SK-N-MC (cell line): ENCODE measurements at regions not wholly inside any gene's neighbourhood (a gene's known extent, or its start where the extent isn't known, plus 50 kb on each side); places are given as distances from the start of the nearest gene placed in this dataset.

ENCODE experiments used
- EZH2 ChIP-seq: fragments of 200-600 bp; sonication (generic); IDR thresholded peaks from one replicate; pipeline ENCODE4 v1.6.1; 2017; ENCODE audit warnings: antibody characterized with exemption
- POLR2AphosphoS5 ChIP-seq: IDR thresholded peaks from 2 replicates; pipeline ENCODE4 v1.6.1; 2012; ENCODE audit warnings: mild to moderate bottlenecking, low read depth, low read length, borderline replicate concordance

DNA sequence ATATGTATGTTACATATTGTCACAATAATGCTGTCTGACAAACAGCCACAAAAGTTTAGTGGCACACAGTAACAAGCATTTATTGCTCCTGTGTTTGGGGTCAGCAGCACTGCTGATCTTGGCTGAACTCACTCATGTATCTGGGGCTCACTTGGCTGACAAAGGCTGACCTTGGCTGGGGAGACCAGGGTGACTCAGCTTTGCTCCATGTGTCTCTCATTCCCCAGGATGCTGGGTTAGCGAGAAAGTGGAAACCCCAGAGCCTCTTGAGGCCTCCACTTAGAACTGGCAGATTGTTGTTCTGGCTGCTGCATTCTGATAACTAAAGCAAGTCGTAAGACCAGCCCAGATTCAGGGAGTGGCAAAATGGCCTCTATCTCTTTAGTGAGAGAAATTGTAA, 217.3 kb upstream of the HABP2 start:
- TF ChIP-seq POLR2AphosphoS5 (no peak), EZH2 (no peak)
